ENCODE measurements at regions not wholly inside any gene's neighbourhood (a gene's known extent, or its start where the extent isn't known, plus 50 kb on each side); places are given as distances from the start of the nearest gene placed in this dataset.

DNA sequence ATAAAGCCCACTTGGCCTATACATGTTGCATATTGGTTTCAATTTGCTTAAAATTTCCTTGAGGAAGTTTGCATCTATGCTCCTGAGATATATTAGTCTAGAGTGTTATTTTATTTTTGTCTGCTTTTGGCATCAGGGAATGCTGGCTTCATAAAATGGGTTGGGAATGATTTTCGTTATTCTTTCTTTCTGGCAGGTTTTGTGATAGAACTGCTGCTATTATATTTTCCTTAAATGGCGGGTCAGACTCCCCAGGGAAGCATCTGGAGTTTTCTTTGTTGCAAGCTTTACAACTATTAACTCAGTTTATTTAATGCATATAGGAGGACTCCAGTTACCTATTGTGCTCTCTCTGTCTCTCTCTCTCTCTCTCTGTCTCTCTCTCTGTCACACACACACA is 82.0 kb upstream of the WDR17 start:
- Histone ChIP-seq H3K27me3 (replicated peaks; ENCODE audit: control insufficient read depth, insufficient read depth, low read length) (no peaks in the 10 kb centered on the region), H3K36me3 (ENCODE audit: control insufficient read depth, insufficient read depth, low read length) (no peaks in the 10 kb centered on the region), H3K4me3 (replicated peaks; ENCODE audit: low read depth, low read length) (no peak overlapping the region)
- TF ChIP-seq CTCF (IDR thresholded peaks at IDR 0.05; ENCODE audit: insufficient read depth, low read length, poor library complexity, severe bottlenecking) = no peak
- DNase-seq (ENCODE audit: extremely low read depth, insufficient read length) = no peak

GRCh38 chr4:175986668-175987067 is 79.0 kb upstream of the WDR17 start:
- H3K27me3 ChIP-seq (replicated peaks; ENCODE audit: control insufficient read depth, insufficient read depth, low read length) = no peaks in the 10 kb centered on the region
- H3K36me3 ChIP-seq (ENCODE audit: control insufficient read depth, insufficient read depth, low read length) = no peaks in the 10 kb centered on the region
- no peak for TF ChIP-seq CTCF (IDR thresholded peaks at IDR 0.05; ENCODE audit: insufficient read depth, low read length, poor library complexity, severe bottlenecking)
- no peak overlapping the region for H3K4me3 ChIP-seq (replicated peaks; ENCODE audit: low read depth, low read length)
- DNase-seq (ENCODE audit: extremely low read depth, insufficient read length) = no peak

- no peaks in the 10 kb centered on the region for H3K27me3 ChIP-seq (replicated peaks; ENCODE audit: control insufficient read depth, insufficient read depth, low read length)
- H3K4me3 ChIP-seq (replicated peaks; ENCODE audit: low read depth, low read length) = no peak overlapping the region
- TF ChIP-seq CTCF (IDR thresholded peaks at IDR 0.05; ENCODE audit: insufficient read depth, low read length, poor library complexity, severe bottlenecking) = no peak
- no peak for DNase-seq (ENCODE audit: extremely low read depth, insufficient read length)
- no peaks in the 10 kb centered on the region for H3K36me3 ChIP-seq (ENCODE audit: control insufficient read depth, insufficient read depth, low read length)
Measured at GRCh38 chr4:175988511-175988910, 77.1 kb upstream of the WDR17 start.

DNA sequence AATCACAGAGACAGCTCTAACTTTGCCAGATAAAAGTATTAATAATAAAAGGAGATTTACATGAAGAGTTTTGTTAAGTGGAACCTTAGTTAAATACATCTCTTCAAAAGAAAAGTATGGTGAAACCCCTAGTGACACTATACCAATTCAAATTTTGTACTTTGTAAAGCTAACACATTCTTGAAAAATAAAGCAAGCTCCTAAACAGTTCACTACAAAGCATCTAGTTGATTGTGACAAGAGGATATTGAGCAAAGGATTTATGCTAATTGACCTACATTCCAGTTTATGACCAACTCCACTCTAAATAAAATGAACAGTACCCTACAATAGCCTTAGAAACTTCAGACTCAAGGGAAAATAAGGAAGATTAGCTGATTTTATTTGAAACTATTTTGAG is 69.4 kb upstream of the WDR17 start:
- no peak for TF ChIP-seq CTCF (IDR thresholded peaks at IDR 0.05; ENCODE audit: insufficient read depth, low read length, poor library complexity, severe bottlenecking)
- DNase-seq (ENCODE audit: extremely low read depth, insufficient read length) = no peak
- H3K27me3 ChIP-seq (replicated peaks; ENCODE audit: control insufficient read depth, insufficient read depth, low read length) = no peaks in the 10 kb centered on the region; the same call in none of the 2 replicates
- H3K4me3 ChIP-seq (replicated peaks; ENCODE audit: low read depth, low read length) = no peak overlapping the region
- no peaks in the 10 kb centered on the region for H3K36me3 ChIP-seq (ENCODE audit: control insufficient read depth, insufficient read depth, low read length)

GRCh38 chr4:175997291-175997690 is 68.3 kb upstream of the WDR17 start:
- Histone ChIP-seq H3K4me3 (replicated peaks; ENCODE audit: low read depth, low read length) (no peak overlapping the region), H3K36me3 (ENCODE audit: control insufficient read depth, insufficient read depth, low read length) (no peaks in the 10 kb centered on the region), H3K27me3 (replicated peaks; ENCODE audit: control insufficient read depth, insufficient read depth, low read length) (peaks cover 2% of the 10 kb centered on the region)
- TF ChIP-seq CTCF (IDR thresholded peaks at IDR 0.05; ENCODE audit: insufficient read depth, low read length, poor library complexity, severe bottlenecking) = no peak
- DNase-seq (ENCODE audit: extremely low read depth, insufficient read length) = no peak

- no peak for DNase-seq (ENCODE audit: extremely low read depth, insufficient read length)
- Histone ChIP-seq H3K36me3 (ENCODE audit: control insufficient read depth, insufficient read depth, low read length) (no peaks in the 10 kb centered on the region), H3K4me3 (replicated peaks; ENCODE audit: low read depth, low read length) (no peak overlapping the region), H3K27me3 (replicated peaks; ENCODE audit: control insufficient read depth, insufficient read depth, low read length) (peaks cover 2% of the 10 kb centered on the region)
- no peak for TF ChIP-seq CTCF (IDR thresholded peaks at IDR 0.05; ENCODE audit: insufficient read depth, low read length, poor library complexity, severe bottlenecking)
Measured at GRCh38 chr4:175998782-175999181, 66.9 kb upstream of the WDR17 start.
